HepG2 (cell line): ENCODE measurements at regions not wholly inside any gene's neighbourhood (a gene's known extent, or its start where the extent isn't known, plus 50 kb on each side); places are given as distances from the start of the nearest gene placed in this dataset.

Experiments used
- ATAC-seq: fragments of 200-7000 bp; cut with Tn5 transposase; 3 replicates; pipeline ENCODE4 v1.9.1; 2020; ENCODE audit warnings: mild to moderate bottlenecking, moderate library complexity
- BruUV-seq: library from RNA; stranded (reverse); fragments of 400-500 nt; replicated peaks from 2 replicates; lab custom pipeline; 2021; lab: Mats Ljungman, UMichigan
- CTCF ChIA-PET: fragments of 300-600 bp; formaldehyde crosslinking; extraction: SDS; loops from one replicate; lab custom pipeline; 2021; ENCODE audit warnings: low total read pairs, inconsistent platforms, low intra/inter-chr PET ratio; lab: Yijun Ruan, JAX
- POLR2A ChIA-PET: fragments of 350-600 bp; sonication (Branson Sonifier 250); formaldehyde crosslinking; loops from one replicate; lab custom pipeline; 2020; ENCODE audit warnings: antibody characterized with exemption, inconsistent platforms; lab: Yijun Ruan, JAX
- DNase-seq: peaks from one replicate; pipeline ENCODE4 v3.0.0-alpha.2; 2015; ENCODE audit warnings: low spot score
- FAIRE-seq: peaks from 3 replicates; lab custom pipeline; 2011; peaks lifted over from hg19 to GRCh38; lab: Jason Lieb, UNC
- H2AFZ ChIP-seq: one replicate; pipeline ENCODE4 v1.6.1; 2011; ENCODE audit warnings: low read length, inconsistent platforms
- H3K27ac ChIP-seq: fragments of 300-600 bp; 3 replicates; pipeline ENCODE4 v1.8.0; 2011; ENCODE audit warnings: mixed run types, mild to moderate bottlenecking, mixed read lengths, low read length, inconsistent platforms; ENCODE audit not compliant: insufficient read depth; ENCODE audit errors: extremely low read length
- H3K27me3 ChIP-seq, 2 experiments: fragments of 200-600 bp in 1 of 2; 2 replicates in 1 of 2; 3 replicates in 1 of 2; pipeline versions ENCODE4 v1.6.0 to v1.8.0; 2011; ENCODE audit warnings: low read length in 2 of 2, mild to moderate bottlenecking in 2 of 2, moderate library complexity in 2 of 2, inconsistent platforms in 1 of 2; ENCODE audit not compliant: insufficient read depth in 2 of 2, control insufficient read depth in 1 of 2
- H3K36me3 ChIP-seq, 2 experiments: fragments of 200-600 bp in 1 of 2; replicated peaks in 1 of 2; 2 replicates in 1 of 2; 3 replicates in 1 of 2; pipeline versions ENCODE4 v1.5.1 to v1.8.0; 2011; ENCODE audit warnings: low read length in 2 of 2, inconsistent platforms in 1 of 2; ENCODE audit not compliant: insufficient read depth in 2 of 2, control insufficient read depth in 1 of 2
- H3K4me1 ChIP-seq: 2 replicates; pipeline ENCODE4 v1.5.1; 2012; ENCODE audit warnings: low read length, inconsistent platforms; ENCODE audit not compliant: insufficient read depth
- H3K4me2 ChIP-seq: 2 replicates; pipeline ENCODE4 v1.6.0; 2011; ENCODE audit warnings: low read depth, low read length, inconsistent platforms
- H3K4me3 ChIP-seq, 3 experiments: fragments of 200-600 bp in 1 of 3; sonication (generic), shearing (Covaris generic) in 1 of 3; replicated peaks in 1 of 3; 2 replicates each; pipeline ENCODE4 v1.5.1; 2011 to 2016; ENCODE audit warnings: low read length in 3 of 3, inconsistent platforms in 2 of 3, low read depth in 2 of 3, mild to moderate bottlenecking in 2 of 3, control low read depth in 1 of 3, mixed read lengths in 1 of 3; ENCODE audit not compliant: insufficient read depth in 1 of 3
- H3K79me2 ChIP-seq: one replicate; pipeline ENCODE4 v1.6.1; 2011; ENCODE audit warnings: low read length, inconsistent platforms; ENCODE audit not compliant: insufficient read depth
- H3K9ac ChIP-seq: 2 replicates; pipeline ENCODE4 v1.6.0; 2011; ENCODE audit warnings: mild to moderate bottlenecking, low read depth, low read length, inconsistent platforms; ENCODE audit not compliant: insufficient read depth
- H3K9me3 ChIP-seq: 2 replicates; pipeline ENCODE4 v1.5.1; 2012; ENCODE audit warnings: mild to moderate bottlenecking, low read length
- H4K20me1 ChIP-seq: 2 replicates; pipeline ENCODE4 v1.6.0; 2011; ENCODE audit warnings: inconsistent platforms, mild to moderate bottlenecking, low read length, moderate library complexity; ENCODE audit not compliant: insufficient read depth
- KLF12 ChIP-seq: sonication (generic); formaldehyde crosslinking; IDR thresholded peaks from 2 replicates; pipeline ENCODE4 v1.4.0; 2020; ENCODE audit warnings: missing genetic modification reagents, borderline replicate concordance
- RFXAP ChIP-seq: sonication (generic); formaldehyde crosslinking; IDR thresholded peaks from 2 replicates; pipeline ENCODE4 v1.4.0; 2020; ENCODE audit warnings: missing genetic modification reagents, borderline replicate concordance
- SALL1 ChIP-seq: sonication (generic); formaldehyde crosslinking; IDR thresholded peaks from 2 replicates; pipeline ENCODE4 v1.8.0; 2022; ENCODE audit warnings: mild to moderate bottlenecking, missing genetic modification reagents
- SP2 ChIP-seq: sonication (generic); formaldehyde crosslinking; IDR thresholded peaks from 2 replicates; pipeline ENCODE4 v1.5.1; 2020; ENCODE audit warnings: mild to moderate bottlenecking, missing genetic modification reagents
- ZHX1 ChIP-seq: sonication (generic); formaldehyde crosslinking; IDR thresholded peaks from 2 replicates; pipeline ENCODE4 v1.8.1; 2022; ENCODE audit warnings: low read depth, mild to moderate bottlenecking, missing genetic modification reagents
- ZNF136 ChIP-seq: sonication (generic); formaldehyde crosslinking; IDR thresholded peaks from 2 replicates; pipeline ENCODE4 v1.8.1; 2022; ENCODE audit warnings: low read depth, mild to moderate bottlenecking, moderate library complexity, missing genetic modification reagents
- ZNF160 ChIP-seq: sonication (generic); formaldehyde crosslinking; IDR thresholded peaks from 2 replicates; pipeline ENCODE4 v1.8.0; 2022; ENCODE audit warnings: mild to moderate bottlenecking, inconsistent platforms, missing genetic modification reagents
- ZNF274 ChIP-seq: sonication (generic); formaldehyde crosslinking; IDR thresholded peaks from 2 replicates; pipeline ENCODE4 v1.5.1; 2020; ENCODE audit warnings: mild to moderate bottlenecking, missing genetic modification reagents
- ZNF30 ChIP-seq: sonication (generic); formaldehyde crosslinking; IDR thresholded peaks from 2 replicates; pipeline ENCODE4 v1.5.0; 2020; ENCODE audit warnings: mild to moderate bottlenecking, missing genetic modification reagents
- ZNF431 ChIP-seq: sonication (generic); formaldehyde crosslinking; IDR thresholded peaks from 2 replicates; pipeline ENCODE4 v1.9.0; 2022; ENCODE audit warnings: missing genetic modification reagents, low read depth, mild to moderate bottlenecking, borderline replicate concordance
- ZNF572 ChIP-seq: sonication (generic); formaldehyde crosslinking; IDR thresholded peaks from 2 replicates; pipeline ENCODE4 v1.5.1; 2020; ENCODE audit warnings: mild to moderate bottlenecking, missing genetic modification reagents
- ZNF574 ChIP-seq: sonication (generic); formaldehyde crosslinking; IDR thresholded peaks from 2 replicates; pipeline ENCODE4 v1.4.0; 2020; ENCODE audit warnings: missing genetic modification reagents
- ZNF792 ChIP-seq: IDR thresholded peaks from 2 replicates; pipeline ENCODE4 v1.6.1; 2016
- WGBS: methylation state at CpG from one replicate; pipeline ENCODE4 v1.1.6; 2017; ENCODE audit warnings: low lambda C conversion rate; 5-methylcytosine and 5-hydroxymethylcytosine counted together
- in situ Hi-C: cut with HindIII; loops from 2 replicates; pipeline ENCODE4 v1.10.0; 2017; ENCODE audit warnings: low pct_unique_long_range_greater_than_20kb; ENCODE audit not compliant: extremely low pct_ligation_motif_present
- intact Hi-C: fragments of 100-400 bp; cut with micrococcal nuclease; formaldehyde crosslinking; loops from one replicate; pipeline ENCODE4 v1.10.0; 2022; ENCODE audit not compliant: unreplicated experiment
- TF ChIP-seq, protein P1 (sequence below): sonication (generic); formaldehyde crosslinking; IDR thresholded peaks from 2 replicates; pipeline ENCODE4 v1.5.1; 2020; ENCODE audit warnings: mild to moderate bottlenecking, moderate library complexity, missing genetic modification reagents

- intact Hi-C loops, result loop anchor here (2.0 to 10.0 kb wide), 3 partner anchors 254 to 524 kb away; partner anchors contain the start of gene ARRDC4
- TF ChIP-seq ZNF30 (CRISPR knock-in tag) (no peak), ZNF274 (no peak), SP2 (no peak), ZNF431 (CRISPR knock-in tag) (no peak), ZNF160 (CRISPR knock-in tag) (no peak), SALL1 (CRISPR knock-in tag) (peak; percentile 47; the same call in 1 of the 2 replicates), RFXAP (no peak), KLF12 (no peak), ZNF574 (CRISPR knock-in tag) (no peak), ZHX1 (CRISPR knock-in tag) (no peak), ZNF572 (CRISPR knock-in tag) (0 out of 2 replicates have a peak, but pooled peaks have one; percentile 48), ZNF136 (CRISPR knock-in tag) (no peak), ZNF792 (CRISPR knock-in tag) (0 out of 2 replicates have a peak, but pooled peaks have one; percentile 25)
- TF ChIP-seq, protein P1, sequence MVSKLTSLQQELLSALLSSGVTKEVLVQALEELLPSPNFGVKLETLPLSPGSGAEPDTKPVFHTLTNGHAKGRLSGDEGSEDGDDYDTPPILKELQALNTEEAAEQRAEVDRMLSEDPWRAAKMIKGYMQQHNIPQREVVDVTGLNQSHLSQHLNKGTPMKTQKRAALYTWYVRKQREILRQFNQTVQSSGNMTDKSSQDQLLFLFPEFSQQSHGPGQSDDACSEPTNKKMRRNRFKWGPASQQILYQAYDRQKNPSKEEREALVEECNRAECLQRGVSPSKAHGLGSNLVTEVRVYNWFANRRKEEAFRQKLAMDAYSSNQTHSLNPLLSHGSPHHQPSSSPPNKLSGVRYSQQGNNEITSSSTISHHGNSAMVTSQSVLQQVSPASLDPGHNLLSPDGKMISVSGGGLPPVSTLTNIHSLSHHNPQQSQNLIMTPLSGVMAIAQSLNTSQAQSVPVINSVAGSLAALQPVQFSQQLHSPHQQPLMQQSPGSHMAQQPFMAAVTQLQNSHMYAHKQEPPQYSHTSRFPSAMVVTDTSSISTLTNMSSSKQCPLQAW, result 0 out of 2 replicates have a peak, but pooled peaks have one; percentile 64
Measured at GRCh38 chr15:98428253-98428989, 219.9 kb upstream of the IGF1R start.

More at GRCh38 chr15:98428253-98428989, 219.9 kb upstream of the IGF1R start:
- Histone ChIP-seq H3K4me1 (0 out of 2 replicates have a peak, but pooled peaks cover 5% of the 10 kb centered on the region), H3K27me3 (peaks cover 0 to 37% of the 10 kb centered on the region in 2 experiments; a peak in 2 of 5 replicates), H3K4me2 (peak overlapping the region; percentile 73), H4K20me1 (no peaks in the 10 kb centered on the region), H3K27ac (no peak overlapping the region), H3K36me3 (no peaks in the 10 kb centered on the region), H2AFZ (no peak overlapping the region), H3K4me3 (peak overlapping the region; percentile 39 to 65 (median 44); a peak in 5 of 6 replicates), H3K79me2 (no peaks in the 10 kb centered on the region), H3K9me3 (0 out of 2 replicates have a peak, but pooled peaks cover 8% of the 10 kb centered on the region), H3K9ac (peak overlapping the region; percentile 40)
- DNase-seq (peak; percentile 57), FAIRE-seq (peak; percentile 43), ATAC-seq (peak; percentile 92)
- ChIA-PET CTCF (interaction anchor here (1.0 to 1.7 kb wide), 2 partner anchors 115 to 117 kb away, joined by 3 to 12 read pairs; no protein-coding TSS in a partner anchor), POLR2A (no interaction called here)
- 4% methylated on average over 11 of the region's 49 CpGs for WGBS
- BruUV-seq, result no TSS peak
- in situ Hi-C loops, result no loop called here
